Fibroblast of the aortic adventitia (primary cell): ENCODE measurements at regions not wholly inside any gene's neighbourhood (a gene's known extent, or its start where the extent isn't known, plus 50 kb on each side); places are given as distances from the start of the nearest gene placed in this dataset.
A peak's percentile ranks its signal among the peaks of the same experiment; 100 is the strongest.
"Not testable (repeated sequence)": the region's sequence is repeated elsewhere in the genome, so short reads cannot be mapped to it uniquely, and the experiment has no call there.

Experiments used
- DNase-seq: peaks from one replicate; pipeline ENCODE4 v3.0.0-alpha.2; 2010; ENCODE audit warnings: low read depth
- H3K4me3 ChIP-seq: 2 replicates; pipeline ENCODE4 v1.5.1; 2011; ENCODE audit warnings: low read depth, mild to moderate bottlenecking, control low read depth, low read length, moderate library complexity
- TF ChIP-seq, protein P1 (sequence below): IDR thresholded peaks from 2 replicates; pipeline ENCODE4 v1.5.1; 2011; ENCODE audit warnings: mild to moderate bottlenecking, low read length, control low read depth, inconsistent platforms; ENCODE audit not compliant: insufficient read depth

DNA sequence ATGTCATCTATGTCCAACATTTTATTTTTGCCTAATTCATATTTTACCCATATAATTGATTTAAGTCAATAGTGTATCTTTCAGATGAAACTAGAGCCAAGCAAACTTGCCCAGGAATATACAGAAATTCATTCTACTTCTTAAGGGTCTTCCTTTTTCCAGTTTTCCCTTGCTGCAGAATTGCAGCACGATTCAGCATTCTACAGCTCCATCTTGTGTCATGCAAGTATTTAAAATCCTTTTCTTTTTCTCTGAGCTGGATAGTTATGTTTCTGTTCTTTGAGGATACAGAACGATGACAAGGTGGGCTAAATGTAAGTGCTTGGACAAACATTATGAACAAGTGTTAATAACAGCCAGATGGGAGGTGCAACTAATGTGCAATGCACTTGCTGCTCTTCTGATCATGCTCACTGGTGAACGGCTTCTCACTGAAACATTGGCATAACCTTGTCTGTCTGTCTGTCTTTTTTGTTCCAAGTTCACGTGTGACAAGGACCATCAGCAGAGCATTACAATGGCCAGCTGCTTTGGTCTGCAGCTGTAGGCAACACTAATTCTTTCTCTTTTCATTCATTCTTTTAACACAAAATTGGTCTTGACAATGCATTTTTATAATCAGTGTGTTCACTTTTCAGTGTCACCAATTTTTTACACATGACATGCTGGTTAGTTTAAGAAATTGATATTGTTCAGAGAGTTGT lies 1821.7 kb downstream of the ARAP2 start:
- no peak overlapping the region for H3K4me3 ChIP-seq
- TF ChIP-seq, protein P1, sequence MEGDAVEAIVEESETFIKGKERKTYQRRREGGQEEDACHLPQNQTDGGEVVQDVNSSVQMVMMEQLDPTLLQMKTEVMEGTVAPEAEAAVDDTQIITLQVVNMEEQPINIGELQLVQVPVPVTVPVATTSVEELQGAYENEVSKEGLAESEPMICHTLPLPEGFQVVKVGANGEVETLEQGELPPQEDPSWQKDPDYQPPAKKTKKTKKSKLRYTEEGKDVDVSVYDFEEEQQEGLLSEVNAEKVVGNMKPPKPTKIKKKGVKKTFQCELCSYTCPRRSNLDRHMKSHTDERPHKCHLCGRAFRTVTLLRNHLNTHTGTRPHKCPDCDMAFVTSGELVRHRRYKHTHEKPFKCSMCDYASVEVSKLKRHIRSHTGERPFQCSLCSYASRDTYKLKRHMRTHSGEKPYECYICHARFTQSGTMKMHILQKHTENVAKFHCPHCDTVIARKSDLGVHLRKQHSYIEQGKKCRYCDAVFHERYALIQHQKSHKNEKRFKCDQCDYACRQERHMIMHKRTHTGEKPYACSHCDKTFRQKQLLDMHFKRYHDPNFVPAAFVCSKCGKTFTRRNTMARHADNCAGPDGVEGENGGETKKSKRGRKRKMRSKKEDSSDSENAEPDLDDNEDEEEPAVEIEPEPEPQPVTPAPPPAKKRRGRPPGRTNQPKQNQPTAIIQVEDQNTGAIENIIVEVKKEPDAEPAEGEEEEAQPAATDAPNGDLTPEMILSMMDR: peak; percentile 23
- peak; percentile 52 for DNase-seq

DNA sequence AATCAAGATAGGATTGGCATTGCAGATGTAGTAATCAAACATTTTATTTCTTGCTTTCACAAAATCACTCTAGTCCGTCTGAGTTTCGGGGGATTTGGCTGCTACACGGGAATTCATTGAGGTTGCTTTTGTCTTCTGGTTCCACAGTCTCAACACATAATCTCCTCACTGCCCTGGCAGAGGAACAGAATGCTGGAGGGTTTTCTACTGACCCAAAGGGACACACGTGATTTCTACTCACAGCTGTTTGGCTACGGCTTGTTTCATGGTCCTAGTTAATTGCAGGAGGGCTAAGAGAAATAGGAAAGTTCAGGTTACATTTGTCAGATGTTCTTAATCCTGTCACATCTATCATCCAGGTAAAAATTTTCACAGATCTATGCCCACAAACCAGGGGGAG lies 1811.6 kb downstream of the ARAP2 start:
- DNase-seq: no peak
- TF ChIP-seq, protein P1: no peak

DNA sequence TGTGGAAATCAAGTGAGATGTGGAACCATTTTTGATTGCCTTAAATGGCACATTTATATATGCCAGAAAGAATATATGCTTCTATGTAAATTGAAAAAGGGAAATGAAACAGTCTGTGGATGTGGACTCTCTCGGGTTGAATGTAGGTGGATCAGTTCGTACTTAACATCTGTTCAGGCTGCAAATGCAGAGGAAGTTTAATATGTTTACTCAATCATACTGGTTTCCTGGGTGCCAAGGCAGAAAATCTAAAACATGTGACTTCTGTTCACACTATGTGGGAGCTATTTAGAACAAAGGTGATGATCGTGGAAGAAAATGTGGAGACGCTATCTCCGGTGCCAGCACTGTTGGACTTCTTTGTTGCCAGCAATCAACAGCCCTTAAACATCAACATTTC lies 1809.9 kb downstream of the ARAP2 start:
- not testable (repeated sequence) for DNase-seq, H3K4me3 ChIP-seq

More for the DNA sequence above, 1811.6 kb downstream of the ARAP2 start:
- no peak overlapping the region for H3K4me3 ChIP-seq

DNA sequence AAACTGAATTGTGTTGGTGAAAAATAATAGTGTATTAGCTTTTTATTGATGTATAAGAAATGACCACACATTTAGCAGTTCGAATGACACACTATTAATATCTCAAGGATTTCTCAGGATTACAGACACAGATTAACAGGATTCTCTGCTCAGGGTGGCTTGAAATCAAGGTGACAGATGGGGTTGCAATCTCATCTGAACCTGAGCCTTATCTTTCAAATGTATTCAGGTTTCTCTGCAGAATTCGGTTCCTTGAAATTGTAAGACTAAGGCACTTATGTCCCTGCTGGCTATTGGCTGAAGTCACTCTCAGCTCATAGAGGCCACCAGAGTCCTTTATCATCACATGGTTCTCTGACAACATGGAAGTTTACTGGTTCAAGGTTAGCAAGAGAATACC lies 1780.1 kb downstream of the ARAP2 start:
- TF ChIP-seq, protein P1: no peak
- DNase-seq: no peak

DNA sequence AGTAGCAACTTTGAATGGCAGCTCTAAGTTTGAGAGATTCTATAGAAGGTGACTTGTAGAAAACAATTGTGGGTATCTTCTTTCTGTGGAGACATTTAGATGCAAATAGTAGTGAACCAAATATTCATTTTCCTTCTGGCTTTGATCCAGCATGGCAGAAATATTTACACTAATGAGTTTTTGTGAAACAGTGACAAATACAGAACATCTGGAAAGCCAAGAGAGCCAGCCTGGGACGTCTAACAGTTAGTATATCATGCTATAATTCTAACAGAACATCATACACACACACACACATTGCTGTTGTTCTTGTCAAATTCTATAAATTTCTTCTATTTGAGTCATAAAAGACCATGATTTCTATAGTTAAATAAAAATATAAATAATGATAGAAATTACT lies 1777.9 kb downstream of the ARAP2 start:
- DNase-seq: no peak
- no peak overlapping the region for H3K4me3 ChIP-seq
- TF ChIP-seq, protein P1: no peak

More for the DNA sequence above, 1780.1 kb downstream of the ARAP2 start:
- H3K4me3 ChIP-seq: no peak overlapping the region

DNA sequence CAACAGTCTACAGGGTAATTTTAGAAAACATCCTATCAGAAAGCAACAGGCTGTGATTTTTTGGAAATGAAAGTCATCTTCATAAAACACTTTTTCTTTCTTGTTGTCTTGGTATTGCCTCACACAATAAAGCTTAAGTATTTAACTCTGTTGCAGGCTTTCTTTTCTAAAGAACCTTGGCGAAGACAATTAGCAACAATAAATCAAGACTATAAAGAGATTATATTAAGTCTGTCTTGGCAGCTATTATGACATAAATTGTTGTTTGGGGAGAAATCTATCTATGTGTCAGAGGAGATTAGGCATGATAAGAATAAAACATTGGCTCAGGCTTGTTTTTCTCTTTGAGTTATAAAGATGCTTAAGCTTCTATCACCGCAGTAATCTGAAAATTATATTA lies 1774.8 kb downstream of the ARAP2 start:
- DNase-seq: no peak
- H3K4me3 ChIP-seq: no peak overlapping the region
- TF ChIP-seq, protein P1: no peak

DNA sequence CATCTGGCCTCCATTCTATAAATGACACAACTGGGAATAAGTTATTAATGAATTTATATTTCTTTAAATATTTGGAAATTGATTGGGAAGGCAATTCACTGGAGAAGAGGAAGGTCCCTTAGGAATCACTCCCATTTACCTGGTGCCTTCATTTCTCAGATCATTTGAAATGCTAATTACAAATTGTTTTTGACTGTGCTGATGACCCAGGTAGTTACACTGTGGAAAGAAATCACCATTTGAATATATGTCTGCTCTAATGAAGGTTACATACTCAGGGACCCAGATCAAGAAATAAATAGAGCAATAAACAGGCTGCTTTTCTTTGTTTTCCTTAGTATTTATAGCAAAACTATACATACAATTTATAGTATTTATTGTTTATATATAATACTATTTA lies 1759.1 kb downstream of the ARAP2 start:
- DNase-seq: no peak
- H3K4me3 ChIP-seq: no peak overlapping the region
- TF ChIP-seq, protein P1: no peak
